22Rv1 (cell line): ENCODE measurements at regions not wholly inside any gene's neighbourhood (a gene's known extent, or its start where the extent isn't known, plus 50 kb on each side); places are given as distances from the start of the nearest gene placed in this dataset.

ENCODE experiments used
- H3K27ac ChIP-seq: fragments of 450-650 bp; 2 replicates; pipeline ENCODE4 v1.5.1; 2017
- CTCF ChIP-seq: fragments of 450-650 bp; IDR thresholded peaks from 2 replicates; pipeline ENCODE4 v1.5.1; 2017; ENCODE audit warnings: mild to moderate bottlenecking
- ZFX ChIP-seq: fragments of 450-650 bp; IDR thresholded peaks from 2 replicates; pipeline ENCODE4 v1.6.1; 2017; ENCODE audit warnings: antibody characterized with exemption, borderline replicate concordance

DNA sequence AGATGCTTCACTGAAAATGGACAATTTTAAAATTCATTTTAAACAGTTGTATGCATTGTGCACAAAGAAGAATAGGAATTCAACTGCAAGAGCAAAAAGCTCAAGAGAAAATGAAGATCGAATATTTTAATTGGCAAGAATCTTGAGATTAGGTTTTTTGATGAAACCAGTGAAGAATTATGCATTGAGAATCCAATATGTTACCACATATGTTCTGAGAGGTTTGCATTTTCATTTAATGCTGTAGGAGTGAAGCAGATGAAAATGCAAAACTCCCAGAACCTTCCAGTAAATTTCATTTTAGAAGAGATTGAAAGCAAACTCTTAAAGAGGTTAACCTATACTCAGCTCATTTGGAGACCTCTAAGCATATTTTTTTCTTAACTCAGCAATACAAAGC, 298.0 kb downstream of the OLFM3 start:
- no peak for TF ChIP-seq ZFX
- no peak for TF ChIP-seq CTCF
- H3K27ac ChIP-seq, result no peak overlapping the region

- TF ChIP-seq CTCF (no peak), ZFX (no peak)
- no peak overlapping the region for H3K27ac ChIP-seq
These were observed 291.8 kb downstream of the OLFM3 start for GRCh38 chr1:101704895-101705294.

DNA sequence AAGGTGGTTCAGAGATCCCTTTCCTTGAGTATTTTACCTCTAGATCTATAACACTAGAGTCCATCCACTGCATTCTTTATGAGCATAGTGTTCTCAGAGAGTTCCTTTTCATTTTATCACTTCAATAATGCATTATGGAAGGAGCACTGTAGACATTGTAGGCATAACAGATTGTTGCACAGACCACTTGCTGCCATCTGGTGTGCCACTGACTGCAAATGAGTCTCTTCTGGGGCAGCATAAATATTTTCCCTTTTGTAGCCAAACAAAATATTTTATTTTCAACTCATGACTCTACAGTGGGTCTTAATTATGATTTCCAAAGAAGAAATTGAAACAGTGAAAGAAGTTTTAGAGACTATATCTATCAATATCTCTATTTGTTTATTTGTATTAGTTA, 290.4 kb downstream of the OLFM3 start:
- H3K27ac ChIP-seq, result no peak overlapping the region
- TF ChIP-seq CTCF (no peak), ZFX (no peak)

DNA sequence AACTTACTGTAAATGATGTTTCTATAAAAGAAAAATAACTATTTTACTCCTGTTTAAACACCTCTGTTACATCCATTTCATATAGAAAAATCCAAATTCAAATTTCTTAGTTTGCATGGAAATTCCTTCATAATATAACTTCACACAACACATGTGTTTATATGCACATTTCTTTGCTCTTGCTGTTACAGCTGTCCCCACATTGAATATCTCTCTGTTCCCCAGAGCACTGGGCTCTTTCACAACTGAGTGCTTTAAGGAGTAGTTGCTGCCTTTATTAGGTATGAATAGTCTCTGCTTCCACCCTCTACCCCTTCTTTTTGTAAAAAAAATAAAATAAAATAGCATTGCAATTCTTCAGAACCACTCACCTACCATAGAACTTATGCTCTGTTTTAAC, 287.0 kb downstream of the OLFM3 start:
- TF ChIP-seq CTCF (no peak), ZFX (no peak)
- no peak overlapping the region for H3K27ac ChIP-seq

- TF ChIP-seq ZFX (no peak), CTCF (no peak)
- no peak overlapping the region for H3K27ac ChIP-seq
These were observed 283.0 kb downstream of the OLFM3 start for GRCh38 chr1:101713760-101714159.

GRCh38 chr1:101723415-101723814, 273.3 kb downstream of the OLFM3 start:
- H3K27ac ChIP-seq, result no peak overlapping the region
- TF ChIP-seq CTCF (no peak), ZFX (no peak)

GRCh38 chr1:101728029-101728428, 268.7 kb downstream of the OLFM3 start:
- TF ChIP-seq ZFX (no peak), CTCF (no peak)
- H3K27ac ChIP-seq, result no peak overlapping the region
